OCI-LY7 (cell line): ENCODE measurements at regions not wholly inside any gene's neighbourhood (a gene's known extent, or its start where the extent isn't known, plus 50 kb on each side); places are given as distances from the start of the nearest gene placed in this dataset.

ENCODE experiments used
- CTCF ChIP-seq: fragments of 200-600 bp; sonication (generic); conservative IDR thresholded peaks from 2 replicates; pipeline ENCODE4 v1.5.1; 2014; ENCODE audit warnings: mild to moderate bottlenecking, antibody characterized with exemption, low read length, moderate library complexity, mixed read lengths
- EZH2phosphoT487 ChIP-seq: fragments of 200-600 bp; sonication (generic); IDR thresholded peaks from 2 replicates; pipeline ENCODE4 v1.6.1; 2018; ENCODE audit warnings: low read depth, borderline replicate concordance, mild to moderate bottlenecking, mixed run types, antibody characterized with exemption, low read length, moderate library complexity, mixed read lengths

DNA sequence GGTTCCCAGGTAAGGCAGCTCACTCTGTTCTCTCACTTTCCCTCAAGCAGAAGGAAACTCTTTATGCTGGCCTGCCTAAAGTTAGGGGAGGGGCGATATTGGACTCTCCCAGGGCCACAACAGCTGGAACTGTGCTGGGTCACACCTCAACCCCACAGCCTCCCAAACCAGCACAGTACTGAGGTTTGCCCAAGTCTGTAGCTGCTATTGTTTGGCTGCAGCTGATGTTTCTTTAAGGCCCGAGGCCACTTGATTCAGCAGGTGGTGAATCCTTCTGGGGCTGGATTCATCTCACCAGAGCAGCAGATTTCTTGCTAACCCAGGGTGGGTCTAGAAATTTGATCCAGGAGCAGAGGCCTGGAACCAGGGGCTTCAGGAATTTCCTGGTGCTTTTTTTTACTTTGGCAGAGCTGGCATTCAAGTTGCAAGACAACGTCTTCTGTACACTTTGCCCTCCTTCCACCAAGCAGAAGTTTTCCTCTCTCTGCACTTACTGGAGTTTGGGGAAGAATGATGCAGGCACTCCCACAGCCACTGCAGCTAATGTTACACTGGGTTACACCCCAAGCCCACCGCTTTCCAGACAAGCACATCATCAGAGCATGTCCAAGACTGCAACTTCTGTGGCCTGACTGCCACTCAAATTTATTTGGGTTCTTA is 544.7 kb upstream of the NDST4 start:
- TF ChIP-seq CTCF (no peak), EZH2phosphoT487 (no peak)
